ENCODE measurements at regions not wholly inside any gene's neighbourhood (a gene's known extent, or its start where the extent isn't known, plus 50 kb on each side); places are given as distances from the start of the nearest gene placed in this dataset.

DNA sequence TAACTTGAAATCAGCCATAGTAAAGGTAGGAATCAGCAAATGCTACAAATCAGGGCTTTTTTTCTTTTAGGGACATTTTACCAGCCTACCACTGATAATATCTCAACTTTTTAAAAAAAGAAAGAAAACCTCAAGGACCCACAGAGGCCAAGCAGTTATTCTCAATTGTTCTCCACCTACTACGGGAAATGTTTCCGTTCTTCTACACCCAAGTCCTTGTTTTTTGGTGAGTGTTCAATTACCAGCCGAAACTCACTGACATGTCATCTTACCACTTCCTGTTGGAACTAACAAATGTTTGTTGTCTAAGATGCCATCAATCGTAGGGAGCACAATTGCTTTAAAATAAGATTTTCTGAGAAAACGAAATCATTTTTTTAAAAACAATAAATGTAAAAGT, 50.2 kb upstream of the CDK1 start:
- DNase-seq (ENCODE audit: low read depth) = no peak

DNA sequence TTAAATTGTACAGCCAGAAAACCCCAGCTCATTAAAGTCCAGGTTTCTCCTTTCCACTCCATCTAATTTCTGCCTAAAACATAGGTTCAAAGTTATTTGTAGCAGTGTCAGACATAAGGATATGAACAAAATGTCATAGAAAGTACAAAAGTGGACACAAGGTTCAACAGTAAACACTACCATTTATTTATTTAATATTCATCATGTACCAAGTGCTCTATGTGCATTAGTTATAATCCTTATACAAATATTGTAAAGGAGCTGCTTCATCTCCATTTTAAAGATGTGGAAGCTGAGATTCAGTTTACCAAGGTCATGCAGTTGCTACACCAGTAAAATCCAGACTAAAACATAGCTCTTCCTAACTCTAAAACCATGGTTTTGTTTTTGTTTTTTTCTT, 52.0 kb upstream of the CDK1 start:
- DNase-seq (ENCODE audit: low read depth) = no peak

GRCh38 chr10:60722623-60723022, 55.7 kb upstream of the CDK1 start:
- DNase-seq (ENCODE audit: low read depth) = no peak

DNA sequence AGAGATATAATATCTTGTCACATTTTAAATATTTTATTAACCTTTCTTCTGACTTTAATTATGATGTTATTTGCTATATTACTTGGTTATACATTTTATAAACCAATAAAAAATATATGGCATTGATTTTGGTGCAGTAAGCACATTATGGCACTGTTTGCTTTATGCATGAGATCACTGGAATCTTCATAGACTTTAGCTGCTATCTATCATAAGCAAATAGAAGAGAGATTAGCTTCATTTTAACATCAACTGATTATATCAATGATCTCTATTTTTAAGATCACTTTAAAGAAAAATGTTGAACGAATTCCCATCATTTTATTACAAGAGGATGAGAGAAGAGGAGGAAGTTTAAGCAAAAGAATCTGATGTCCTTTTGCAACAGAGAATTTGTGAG, 58.6 kb upstream of the CDK1 start:
- DNase-seq (ENCODE audit: low read depth) = no peak

GRCh38 chr10:60718886-60719285, 59.4 kb upstream of the CDK1 start:
- DNase-seq (ENCODE audit: low read depth) = no peak

DNA sequence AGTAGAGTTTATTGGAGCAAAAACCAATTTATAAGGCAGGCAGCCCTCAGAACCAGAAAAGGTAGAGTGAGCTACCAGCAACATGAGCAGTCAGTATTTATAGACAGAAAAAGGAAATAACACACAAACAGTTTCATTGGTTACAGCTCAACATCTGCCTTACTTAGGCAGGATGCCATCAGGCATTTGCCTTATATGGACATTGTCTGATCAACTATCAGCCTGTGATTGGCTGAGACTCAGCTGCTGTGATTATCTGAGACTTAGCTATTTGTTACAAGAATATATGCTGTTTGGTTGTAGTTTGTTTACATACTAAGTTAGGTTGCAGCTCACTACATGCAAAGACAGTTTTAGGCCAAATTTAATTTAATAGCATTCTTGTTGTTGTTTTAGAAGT, 60.4 kb upstream of the CDK1 start:
- no peak for DNase-seq (ENCODE audit: low read depth)

GRCh38 chr10:60714233-60714632, 64.0 kb upstream of the CDK1 start:
- DNase-seq (ENCODE audit: low read depth) = no peak

- no peak for DNase-seq (ENCODE audit: low read depth)
Measured at GRCh38 chr10:60711496-60711895, 66.8 kb upstream of the CDK1 start.

DNA sequence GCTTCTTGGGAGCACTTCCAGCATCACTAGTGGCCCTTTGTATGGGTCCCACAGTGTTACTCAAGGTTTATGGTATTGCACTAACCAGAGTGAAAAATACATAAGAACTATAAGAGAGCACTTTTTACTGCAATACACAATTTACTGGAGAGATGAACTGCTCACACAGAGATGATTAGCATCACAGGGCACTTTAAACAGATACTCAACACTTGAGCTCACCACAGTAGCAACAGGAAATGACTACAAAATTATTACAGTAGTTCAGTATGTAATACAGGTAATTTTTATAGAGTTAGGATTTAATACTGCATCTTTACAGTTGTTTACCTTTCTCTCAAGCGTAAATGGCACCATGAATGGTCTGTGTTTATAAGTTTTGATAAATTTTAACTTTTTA, 68.2 kb upstream of the CDK1 start:
- no peak for DNase-seq (ENCODE audit: low read depth)

DNA sequence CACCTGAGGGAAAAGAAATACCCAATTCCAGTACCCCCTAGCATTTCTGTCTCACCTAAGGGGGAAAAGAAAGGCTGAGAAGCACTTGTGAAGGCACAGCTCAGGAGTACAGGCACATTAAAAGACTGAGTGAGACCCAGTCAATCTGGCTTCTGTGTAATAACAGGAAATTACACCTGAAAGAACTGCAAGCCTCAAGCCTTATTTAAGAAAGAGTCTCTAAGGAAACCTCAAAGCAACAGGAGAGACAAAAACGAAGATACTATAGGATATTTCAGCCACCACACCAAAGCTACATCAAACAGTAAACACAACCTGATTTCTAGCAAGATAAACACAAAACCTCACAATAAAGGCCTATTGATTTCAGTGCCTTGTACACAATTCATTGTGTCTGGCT, 69.6 kb upstream of the CDK1 start:
- DNase-seq (ENCODE audit: low read depth) = no peak

DNA sequence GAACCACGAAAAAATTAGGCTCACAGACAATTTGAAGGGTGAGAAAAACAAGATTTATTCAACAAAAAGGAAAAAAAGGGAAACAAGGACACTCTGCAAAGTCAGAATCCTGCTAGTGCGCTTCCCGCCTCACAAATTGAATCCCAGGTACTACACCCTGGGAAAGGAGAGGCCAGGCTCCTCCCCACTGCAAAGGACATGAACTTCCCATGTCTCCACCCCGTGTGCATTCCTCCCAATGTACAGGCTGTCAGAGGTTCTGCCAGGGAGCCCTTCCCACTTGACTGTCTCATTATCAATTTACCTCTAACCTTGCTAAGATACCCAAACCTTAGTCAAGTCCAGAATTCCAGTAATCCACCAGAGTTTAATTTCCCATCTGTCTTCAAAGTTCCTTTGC, 70.4 kb upstream of the CDK1 start:
- no peak for DNase-seq (ENCODE audit: low read depth)

DNA sequence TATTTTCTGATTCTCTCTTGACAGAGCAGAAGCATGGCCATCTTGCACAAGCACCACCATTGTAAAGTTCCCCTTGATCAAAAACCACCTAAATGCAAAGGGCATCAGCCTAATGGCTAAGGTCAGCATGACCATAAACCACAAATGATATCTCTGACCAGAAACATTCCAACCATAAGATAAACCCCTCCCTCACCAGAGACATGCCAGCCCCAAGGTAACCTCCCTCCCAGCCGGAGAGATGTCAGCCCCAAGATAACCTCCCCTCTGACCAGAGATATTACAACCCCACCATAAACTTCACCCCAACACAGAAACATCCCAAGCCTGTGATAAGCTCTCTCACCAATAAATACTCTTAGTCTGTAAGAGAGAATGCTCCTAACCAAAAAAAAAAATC, 72.1 kb upstream of the CDK1 start:
- DNase-seq (ENCODE audit: low read depth) = no peak

DNA sequence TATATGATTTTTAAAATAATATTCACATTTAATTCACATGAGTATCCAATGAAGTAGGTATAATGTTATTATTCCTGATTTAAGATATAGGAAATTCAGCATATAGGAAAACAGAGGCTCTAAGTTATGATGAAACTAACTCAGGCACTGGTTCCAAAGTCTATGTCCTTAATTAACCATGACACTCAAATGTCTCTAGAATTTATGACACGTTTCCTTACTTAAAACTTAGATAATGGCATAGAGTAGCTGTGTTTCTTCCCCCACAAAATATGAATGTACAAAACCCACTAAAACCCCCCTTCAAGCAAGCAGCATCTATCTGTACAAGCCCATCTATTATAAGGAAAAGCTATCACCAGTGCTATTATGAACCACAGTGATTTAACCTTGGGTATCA, 72.9 kb upstream of the CDK1 start:
- DNase-seq (ENCODE audit: low read depth) = no peak

GRCh38 chr10:60704471-60704870, 73.8 kb upstream of the CDK1 start:
- no peak for DNase-seq (ENCODE audit: low read depth)

- DNase-seq (ENCODE audit: low read depth) = no peak
Measured at GRCh38 chr10:60703266-60704041, 74.8 kb upstream of the CDK1 start.

- DNase-seq (ENCODE audit: low read depth) = no peak
Measured at GRCh38 chr10:60687679-60688078, 90.6 kb upstream of the CDK1 start.

DNA sequence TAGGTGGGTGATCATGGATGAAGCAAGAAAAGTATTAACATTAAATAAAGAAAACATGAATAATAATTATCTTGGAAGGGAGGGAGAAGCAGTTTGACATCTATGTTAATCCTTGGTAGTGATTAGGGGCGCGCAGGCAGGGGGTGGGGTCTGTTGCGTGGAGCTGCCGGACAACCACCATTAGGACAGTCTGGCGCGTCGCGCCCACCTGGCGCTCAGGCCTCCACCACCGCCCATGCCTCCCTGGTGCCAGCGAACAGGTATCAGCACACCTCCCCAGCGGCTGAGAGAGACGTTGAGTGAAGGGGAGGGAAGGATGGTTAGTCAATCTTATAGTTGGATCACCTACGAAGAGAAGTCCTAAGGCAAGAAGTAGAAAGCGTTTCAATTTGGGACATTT, 94.2 kb upstream of the CDK1 start:
- no peak for DNase-seq (ENCODE audit: low read depth)

- DNase-seq (ENCODE audit: low read depth) = no peak
Measured at GRCh38 chr10:60681103-60681502, 97.2 kb upstream of the CDK1 start.

GRCh38 chr10:60679388-60679990, 98.8 kb upstream of the CDK1 start:
- no peak for DNase-seq (ENCODE audit: low read depth)

GRCh38 chr10:60678978-60679377, 99.3 kb upstream of the CDK1 start:
- DNase-seq (ENCODE audit: low read depth) = no peak

- DNase-seq (ENCODE audit: low read depth) = no peak
Measured at GRCh38 chr10:60677531-60678129, 100.6 kb upstream of the CDK1 start.

DNA sequence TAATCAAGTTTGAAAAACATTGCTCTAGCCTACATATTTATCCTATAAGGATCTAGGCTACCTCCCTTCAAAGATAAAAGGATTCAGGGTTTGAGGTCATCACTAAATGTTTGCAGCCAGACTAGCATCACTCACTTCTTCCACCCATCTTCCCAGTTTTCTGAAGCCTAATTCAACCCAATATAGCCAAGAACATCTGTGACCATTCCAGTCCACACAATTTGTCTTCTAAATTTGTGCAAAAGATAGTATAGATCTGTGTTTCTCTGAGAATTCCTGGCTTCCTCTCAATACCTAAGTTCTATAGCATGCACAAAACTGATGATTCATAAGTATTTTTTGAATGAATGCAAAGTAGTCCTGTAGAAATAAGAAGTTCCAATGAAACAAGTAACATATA, 103.0 kb upstream of the CDK1 start:
- no peak for DNase-seq (ENCODE audit: low read depth)

GRCh38 chr10:60669501-60669900, 108.8 kb upstream of the CDK1 start:
- DNase-seq (ENCODE audit: low read depth) = no peak

GRCh38 chr10:60666221-60666620, 112.1 kb upstream of the CDK1 start:
- no peak for DNase-seq (ENCODE audit: low read depth)

All from stimulated activated CD8-positive, alpha-beta memory T cell treated with anti-CD3 and anti-CD28 coated beads, Interleukin-12 subunit alpha, Interleukin-12 subunit beta, amount 100 ng/mL, for 1 hour (primary cell).